Esophagus squamous epithelium (tissue), 4 donors: ENCODE measurements at regions not wholly inside any gene's neighbourhood (a gene's known extent, or its start where the extent isn't known, plus 50 kb on each side); places are given as distances from the start of the nearest gene placed in this dataset.

Experiments
- CTCF ChIP-seq, 6 experiments: fragments of 450-650 bp in 4 of 6; fragments of 200-600 bp in 2 of 6; sonication (generic) in 2 of 6; IDR thresholded peaks; one replicate each; pipeline ENCODE4 v1.5.1; 2016 to 2019; ENCODE audit warnings: antibody characterized with exemption in 6 of 6, mild to moderate bottlenecking in 4 of 6, moderate library complexity in 4 of 6
- POLR2A ChIP-seq, 4 donors: fragments of 450-650 bp; IDR thresholded peaks; one replicate each; pipeline ENCODE4 v1.6.1; 2017; ENCODE audit warnings: antibody characterized with exemption in 4 of 4, mild to moderate bottlenecking in 4 of 4, moderate library complexity in 3 of 4

GRCh38 chr11:44376423-44376822 lies 66.5 kb upstream of the ALX4 start:
- no peak for TF ChIP-seq CTCF (IDR thresholded peaks at IDR 0.05)
- TF ChIP-seq POLR2A (IDR thresholded peaks at IDR 0.05) = no peak
